ENCODE measurements at regions not wholly inside any gene's neighbourhood (a gene's known extent, or its start where the extent isn't known, plus 50 kb on each side); places are given as distances from the start of the nearest gene placed in this dataset.

DNA sequence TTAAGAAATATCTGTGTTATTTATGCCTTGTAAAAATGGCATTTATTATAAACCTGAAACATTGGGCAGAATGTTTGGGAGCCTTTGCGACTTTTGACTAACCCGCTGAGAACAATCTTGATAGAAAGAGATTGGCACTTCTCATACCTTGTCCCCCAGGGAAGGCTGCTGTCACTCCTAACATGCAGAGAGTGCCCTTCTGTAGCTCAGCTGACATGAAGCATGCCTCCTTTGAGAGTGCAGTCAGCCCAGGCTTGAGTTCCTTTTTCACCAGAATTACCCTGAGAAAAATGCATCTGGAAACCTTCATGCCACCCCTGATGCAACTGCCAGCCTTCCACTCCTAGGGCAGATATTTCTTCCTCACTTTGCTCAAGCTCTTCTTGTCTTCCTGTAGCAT is 569.2 kb upstream of the ARPP21 start:
- H3K9ac ChIP-seq (ENCODE audit: low read length): no peak overlapping the region
- H3K4me2 ChIP-seq (ENCODE audit: low read length): no peak overlapping the region
- no peaks in the 10 kb centered on the region for H3K79me2 ChIP-seq (ENCODE audit: low read length)
- no peaks in the 10 kb centered on the region for H3K9me3 ChIP-seq (ENCODE audit: insufficient read depth, low read length)
- no peak overlapping the region for H3K4me3 ChIP-seq (ENCODE audit: low read length)
- H4K20me1 ChIP-seq (ENCODE audit: insufficient read depth, low read length): no peaks in the 10 kb centered on the region
- H3K27ac ChIP-seq (ENCODE audit: low read length): no peak overlapping the region
- H3K36me3 ChIP-seq (replicated peaks; ENCODE audit: low read depth, low read length): no peaks in the 10 kb centered on the region
- H2AFZ ChIP-seq (ENCODE audit: low read depth, low read length): no peak overlapping the region
- H3K27me3 ChIP-seq (ENCODE audit: low read depth, low read length): no peaks in the 10 kb centered on the region
- H3K4me1 ChIP-seq (ENCODE audit: low read length): no peaks in the 10 kb centered on the region
- TF ChIP-seq EZH2phosphoT487 (IDR thresholded peaks at IDR 0.05; ENCODE audit: low read depth): no peak
- TF ChIP-seq, protein P1, sequence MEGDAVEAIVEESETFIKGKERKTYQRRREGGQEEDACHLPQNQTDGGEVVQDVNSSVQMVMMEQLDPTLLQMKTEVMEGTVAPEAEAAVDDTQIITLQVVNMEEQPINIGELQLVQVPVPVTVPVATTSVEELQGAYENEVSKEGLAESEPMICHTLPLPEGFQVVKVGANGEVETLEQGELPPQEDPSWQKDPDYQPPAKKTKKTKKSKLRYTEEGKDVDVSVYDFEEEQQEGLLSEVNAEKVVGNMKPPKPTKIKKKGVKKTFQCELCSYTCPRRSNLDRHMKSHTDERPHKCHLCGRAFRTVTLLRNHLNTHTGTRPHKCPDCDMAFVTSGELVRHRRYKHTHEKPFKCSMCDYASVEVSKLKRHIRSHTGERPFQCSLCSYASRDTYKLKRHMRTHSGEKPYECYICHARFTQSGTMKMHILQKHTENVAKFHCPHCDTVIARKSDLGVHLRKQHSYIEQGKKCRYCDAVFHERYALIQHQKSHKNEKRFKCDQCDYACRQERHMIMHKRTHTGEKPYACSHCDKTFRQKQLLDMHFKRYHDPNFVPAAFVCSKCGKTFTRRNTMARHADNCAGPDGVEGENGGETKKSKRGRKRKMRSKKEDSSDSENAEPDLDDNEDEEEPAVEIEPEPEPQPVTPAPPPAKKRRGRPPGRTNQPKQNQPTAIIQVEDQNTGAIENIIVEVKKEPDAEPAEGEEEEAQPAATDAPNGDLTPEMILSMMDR (IDR thresholded peaks at IDR 0.05; ENCODE audit: low read depth, low read length): no peak

DNA sequence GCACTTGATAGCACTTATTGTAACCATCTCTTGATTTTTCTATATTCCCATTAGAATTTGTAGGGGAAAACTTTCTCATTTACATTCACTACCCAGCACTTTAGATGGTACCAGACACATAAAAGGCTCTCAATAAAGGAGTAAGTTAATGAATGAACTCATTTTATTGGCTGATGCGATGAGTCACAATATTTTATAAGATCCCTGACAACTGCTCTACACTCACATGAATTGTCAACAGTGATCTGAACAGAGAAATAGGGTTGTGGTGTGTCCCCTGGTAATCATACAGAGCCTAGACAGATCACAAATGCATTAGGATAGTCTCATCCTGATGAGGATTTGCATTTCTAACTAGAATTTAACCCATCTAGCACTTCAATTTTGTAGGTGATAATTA is 567.6 kb upstream of the ARPP21 start:
- Histone ChIP-seq H3K27ac (ENCODE audit: low read length) (no peak overlapping the region), H3K4me3 (ENCODE audit: low read length) (no peak overlapping the region), H3K4me2 (ENCODE audit: low read length) (no peak overlapping the region), H2AFZ (ENCODE audit: low read depth, low read length) (no peak overlapping the region), H3K36me3 (replicated peaks; ENCODE audit: low read depth, low read length) (no peaks in the 10 kb centered on the region), H3K27me3 (ENCODE audit: low read depth, low read length) (no peaks in the 10 kb centered on the region), H4K20me1 (ENCODE audit: insufficient read depth, low read length) (no peaks in the 10 kb centered on the region), H3K4me1 (ENCODE audit: low read length) (no peaks in the 10 kb centered on the region), H3K9me3 (ENCODE audit: insufficient read depth, low read length) (no peaks in the 10 kb centered on the region), H3K9ac (ENCODE audit: low read length) (no peak overlapping the region), H3K79me2 (ENCODE audit: low read length) (no peaks in the 10 kb centered on the region)
- TF ChIP-seq EZH2phosphoT487 (IDR thresholded peaks at IDR 0.05; ENCODE audit: low read depth): no peak
- TF ChIP-seq, protein P1 (IDR thresholded peaks at IDR 0.05; ENCODE audit: low read depth, low read length): no peak

DNA sequence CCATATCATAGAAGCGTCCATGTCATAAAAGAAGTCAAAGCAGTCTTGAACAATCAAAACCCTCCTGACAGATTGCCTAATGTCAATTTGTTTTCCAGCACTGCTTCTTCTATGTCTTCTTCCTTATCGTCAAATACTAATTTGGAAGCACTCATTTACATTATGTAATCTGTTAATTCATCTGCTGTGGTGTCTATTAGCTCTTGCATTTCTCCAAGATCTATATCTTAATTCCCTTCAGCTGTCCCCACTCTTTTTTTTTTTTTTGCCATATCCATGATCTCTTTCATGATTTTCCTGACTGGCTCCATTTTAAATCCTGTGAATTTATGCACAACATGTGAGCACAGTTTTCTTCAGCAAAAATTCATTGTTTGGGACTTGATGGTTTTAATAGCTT is 560.5 kb upstream of the ARPP21 start:
- Histone ChIP-seq H4K20me1 (ENCODE audit: insufficient read depth, low read length) (no peaks in the 10 kb centered on the region), H3K9ac (ENCODE audit: low read length) (no peak overlapping the region), H3K4me2 (ENCODE audit: low read length) (no peak overlapping the region), H3K36me3 (replicated peaks; ENCODE audit: low read depth, low read length) (no peaks in the 10 kb centered on the region), H2AFZ (ENCODE audit: low read depth, low read length) (no peak overlapping the region), H3K4me3 (ENCODE audit: low read length) (no peak overlapping the region), H3K9me3 (ENCODE audit: insufficient read depth, low read length) (no peaks in the 10 kb centered on the region), H3K27ac (ENCODE audit: low read length) (no peak overlapping the region), H3K79me2 (ENCODE audit: low read length) (no peaks in the 10 kb centered on the region), H3K4me1 (ENCODE audit: low read length) (no peaks in the 10 kb centered on the region), H3K27me3 (ENCODE audit: low read depth, low read length) (no peaks in the 10 kb centered on the region)
- TF ChIP-seq EZH2phosphoT487 (IDR thresholded peaks at IDR 0.05; ENCODE audit: low read depth): no peak
- TF ChIP-seq, protein P1 (IDR thresholded peaks at IDR 0.05; ENCODE audit: low read depth, low read length): no peak

DNA sequence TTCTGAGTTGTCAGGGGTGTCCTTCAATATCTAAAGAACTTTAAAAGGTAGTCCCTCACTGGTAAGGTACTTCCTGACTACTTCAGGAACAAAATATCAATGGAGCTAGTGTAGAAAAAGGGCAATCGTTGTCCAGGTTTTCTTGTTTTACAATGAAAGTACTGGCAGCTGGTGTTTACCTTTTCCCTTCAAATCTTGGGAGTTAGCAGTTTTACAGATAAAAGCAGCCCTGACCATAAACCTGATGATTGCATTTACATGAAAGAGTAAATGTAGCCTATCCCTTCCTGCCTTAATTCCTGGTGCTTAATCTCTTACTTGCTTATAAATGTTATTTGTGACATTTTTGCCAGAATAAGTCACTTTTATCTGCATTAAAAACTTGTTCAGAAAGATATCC is 559.9 kb upstream of the ARPP21 start:
- Histone ChIP-seq H4K20me1 (ENCODE audit: insufficient read depth, low read length) (no peaks in the 10 kb centered on the region), H3K9ac (ENCODE audit: low read length) (no peak overlapping the region), H3K27ac (ENCODE audit: low read length) (no peak overlapping the region), H3K4me1 (ENCODE audit: low read length) (no peaks in the 10 kb centered on the region), H3K4me2 (ENCODE audit: low read length) (no peak overlapping the region), H2AFZ (ENCODE audit: low read depth, low read length) (no peak overlapping the region), H3K79me2 (ENCODE audit: low read length) (no peaks in the 10 kb centered on the region), H3K36me3 (replicated peaks; ENCODE audit: low read depth, low read length) (no peaks in the 10 kb centered on the region), H3K4me3 (ENCODE audit: low read length) (no peak overlapping the region), H3K27me3 (ENCODE audit: low read depth, low read length) (no peaks in the 10 kb centered on the region), H3K9me3 (ENCODE audit: insufficient read depth, low read length) (no peaks in the 10 kb centered on the region)
- TF ChIP-seq, protein P1 (IDR thresholded peaks at IDR 0.05; ENCODE audit: low read depth, low read length): no peak
- no peak for TF ChIP-seq EZH2phosphoT487 (IDR thresholded peaks at IDR 0.05; ENCODE audit: low read depth)
